Astrocyte (in vitro differentiated cells and primary cell): ENCODE measurements at regions not wholly inside any gene's neighbourhood (a gene's known extent, or its start where the extent isn't known, plus 50 kb on each side); places are given as distances from the start of the nearest gene placed in this dataset.

Experiments used
- EZH2 ChIP-seq: IDR thresholded peaks from 2 replicates; pipeline ENCODE4 v1.6.1; 2012; ENCODE audit warnings: mild to moderate bottlenecking, low read length, inconsistent platforms; ENCODE audit not compliant: insufficient read depth
- TF ChIP-seq, protein P1 (sequence below): IDR thresholded peaks from 2 replicates; pipeline ENCODE4 v1.5.1; 2011; ENCODE audit warnings: low read depth, mild to moderate bottlenecking, inconsistent platforms, low read length, moderate library complexity; ENCODE audit not compliant: insufficient read depth

DNA sequence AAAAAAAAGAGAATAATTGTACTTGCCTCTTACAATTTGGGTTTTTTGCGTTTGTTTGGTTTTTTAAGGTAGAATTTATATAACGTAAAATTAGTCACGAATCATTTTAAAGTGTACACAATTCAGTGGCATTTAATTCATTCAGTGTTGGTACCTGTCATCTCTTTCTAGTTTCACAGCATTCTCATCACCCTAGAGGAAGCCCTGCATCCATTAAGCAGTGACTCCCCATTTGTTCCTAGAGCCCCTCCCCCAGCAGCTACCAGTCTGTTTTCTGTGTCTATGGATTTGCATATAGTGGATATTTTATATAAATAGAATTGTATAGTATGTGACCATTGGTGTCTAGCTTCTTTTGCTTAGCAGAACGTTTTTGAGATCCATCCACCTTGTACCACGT, 233.2 kb upstream of the FMN2 start:
- TF ChIP-seq, protein P1, sequence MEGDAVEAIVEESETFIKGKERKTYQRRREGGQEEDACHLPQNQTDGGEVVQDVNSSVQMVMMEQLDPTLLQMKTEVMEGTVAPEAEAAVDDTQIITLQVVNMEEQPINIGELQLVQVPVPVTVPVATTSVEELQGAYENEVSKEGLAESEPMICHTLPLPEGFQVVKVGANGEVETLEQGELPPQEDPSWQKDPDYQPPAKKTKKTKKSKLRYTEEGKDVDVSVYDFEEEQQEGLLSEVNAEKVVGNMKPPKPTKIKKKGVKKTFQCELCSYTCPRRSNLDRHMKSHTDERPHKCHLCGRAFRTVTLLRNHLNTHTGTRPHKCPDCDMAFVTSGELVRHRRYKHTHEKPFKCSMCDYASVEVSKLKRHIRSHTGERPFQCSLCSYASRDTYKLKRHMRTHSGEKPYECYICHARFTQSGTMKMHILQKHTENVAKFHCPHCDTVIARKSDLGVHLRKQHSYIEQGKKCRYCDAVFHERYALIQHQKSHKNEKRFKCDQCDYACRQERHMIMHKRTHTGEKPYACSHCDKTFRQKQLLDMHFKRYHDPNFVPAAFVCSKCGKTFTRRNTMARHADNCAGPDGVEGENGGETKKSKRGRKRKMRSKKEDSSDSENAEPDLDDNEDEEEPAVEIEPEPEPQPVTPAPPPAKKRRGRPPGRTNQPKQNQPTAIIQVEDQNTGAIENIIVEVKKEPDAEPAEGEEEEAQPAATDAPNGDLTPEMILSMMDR = no peak
- no peak for TF ChIP-seq EZH2
